GM18517 (cell line): ENCODE measurements at regions not wholly inside any gene's neighbourhood (a gene's known extent, or its start where the extent isn't known, plus 50 kb on each side); places are given as distances from the start of the nearest gene placed in this dataset.
"Not testable (repeated sequence)": the region's sequence is repeated elsewhere in the genome, so short reads cannot be mapped to it uniquely, and the experiment has no call there.

ENCODE experiments used
- ATAC-seq: cut with Tn5 transposase; IDR thresholded peaks from one replicate; pipeline ENCODE4 v1.9.1; 2021; ENCODE audit warnings: mild to moderate bottlenecking, moderate library complexity; ENCODE audit not compliant: unreplicated experiment

DNA sequence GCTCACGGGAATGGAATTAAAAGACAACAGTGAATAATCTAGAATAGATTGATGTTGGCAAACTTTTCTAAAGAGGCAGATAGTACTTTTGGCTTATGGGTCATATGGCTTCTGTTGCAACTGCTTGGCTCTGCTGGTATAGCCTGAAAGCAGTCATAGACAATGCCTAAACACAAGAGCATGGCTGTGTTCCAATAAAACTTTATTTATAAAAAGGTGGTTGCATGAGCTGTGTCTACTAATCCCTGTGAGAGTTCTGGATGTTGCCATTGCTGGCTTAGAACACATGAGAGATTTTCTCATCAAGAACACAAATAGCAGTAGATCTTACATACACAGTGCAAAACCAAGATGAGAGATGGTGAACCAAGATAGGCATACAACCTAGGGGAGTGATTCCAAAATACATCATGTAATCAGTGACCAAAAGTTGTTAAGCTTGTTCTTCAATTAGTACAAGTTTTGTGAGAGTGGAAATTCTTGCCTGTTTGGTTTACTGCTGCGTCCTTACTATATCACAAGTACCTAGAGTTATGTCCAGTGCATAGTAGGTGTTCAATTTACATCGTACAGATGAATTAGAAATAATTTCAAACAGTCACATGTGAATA lies 380.0 kb downstream of the METTL4 start:
- ATAC-seq = no peak

- ATAC-seq = no peak
These were observed 378.7 kb downstream of the METTL4 start for GRCh38 chr18:2192562-2192961.

DNA sequence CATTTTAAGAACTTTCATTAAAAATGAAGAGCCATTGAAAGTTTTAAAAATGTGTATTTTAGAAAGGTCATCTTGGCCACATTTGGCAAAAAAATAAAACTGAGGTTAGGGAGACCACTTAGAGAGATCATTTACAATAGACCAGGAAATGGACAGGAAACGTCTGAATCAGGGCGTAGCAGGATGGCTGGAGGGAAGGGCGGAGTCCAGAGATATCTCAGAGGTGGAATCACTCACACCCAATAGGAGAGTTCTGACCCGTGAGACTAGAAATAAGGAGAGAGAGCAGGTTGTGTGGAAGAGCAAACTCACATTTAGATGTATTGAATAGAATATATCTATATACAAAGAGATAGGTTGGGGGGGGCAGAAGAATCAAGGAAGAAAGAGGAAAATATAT lies 373.4 kb downstream of the METTL4 start:
- ATAC-seq = no peak

- ATAC-seq = no peak
These were observed 372.2 kb downstream of the METTL4 start for GRCh38 chr18:2199060-2199459.

GRCh38 chr18:2201036-2201600 lies 370.2 kb downstream of the METTL4 start:
- ATAC-seq = no peak

DNA sequence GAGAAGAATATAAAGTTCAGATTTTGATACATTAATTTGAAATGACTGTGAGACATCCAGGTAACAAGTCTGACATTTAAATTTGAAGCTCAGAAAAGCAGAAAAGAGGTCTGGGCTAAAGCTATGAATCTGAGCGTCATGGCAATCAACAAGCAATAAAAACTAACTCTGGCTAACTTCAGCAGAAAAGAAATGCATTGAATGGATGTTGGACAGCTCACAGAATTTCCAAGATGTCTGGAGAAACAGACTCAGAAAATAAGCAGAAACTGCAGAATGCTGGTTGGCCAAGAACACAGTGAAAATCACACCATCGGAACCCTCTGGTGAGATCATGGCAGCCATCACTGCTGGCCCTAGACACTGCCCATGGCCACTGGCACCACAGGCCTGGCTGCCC lies 366.6 kb downstream of the METTL4 start:
- ATAC-seq = no peak

DNA sequence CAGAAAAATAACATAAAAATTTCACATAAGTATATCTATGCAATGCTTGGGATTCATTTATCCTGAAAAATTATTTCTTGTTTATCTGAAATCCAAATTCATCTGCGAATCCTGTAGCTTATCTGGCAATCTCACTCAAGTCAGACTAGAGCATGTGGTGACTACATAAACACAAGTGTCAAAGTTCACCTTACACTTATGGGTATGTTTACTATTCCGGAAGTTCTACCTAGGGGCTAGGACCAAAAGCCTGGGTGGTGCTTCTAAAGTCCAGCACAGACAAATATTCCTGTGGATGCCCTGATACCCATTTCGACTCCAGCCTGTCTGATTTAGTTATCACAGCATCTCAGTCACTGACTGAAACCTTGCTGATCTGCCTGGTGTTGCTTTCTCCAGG lies 364.0 kb downstream of the METTL4 start:
- ATAC-seq = no peak

- ATAC-seq = no peak
These were observed 358.6 kb downstream of the METTL4 start for GRCh38 chr18:2212598-2213205.

DNA sequence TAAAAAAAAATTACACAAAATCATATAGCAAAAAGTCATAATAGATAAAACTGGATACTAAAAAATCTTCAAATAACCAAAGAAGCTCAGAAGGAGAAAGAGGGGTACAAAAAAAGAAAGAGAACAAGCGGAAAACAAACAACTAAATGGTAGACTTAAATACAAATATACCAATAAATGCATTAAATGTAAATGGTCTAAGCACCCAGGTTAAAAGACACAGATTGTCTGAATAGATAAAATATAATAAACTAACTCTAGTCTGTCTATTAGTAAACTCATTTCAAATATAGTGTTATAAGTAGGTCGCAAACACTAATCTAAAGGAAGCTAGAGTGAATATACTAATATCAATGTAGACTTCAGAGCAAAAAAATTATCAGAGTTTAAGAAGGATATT lies 357.4 kb downstream of the METTL4 start:
- no peak for ATAC-seq

- no peak for ATAC-seq
These were observed 353.9 kb downstream of the METTL4 start for GRCh38 chr18:2217356-2217755.

GRCh38 chr18:2218101-2218500 lies 353.2 kb downstream of the METTL4 start:
- ATAC-seq = no peak

DNA sequence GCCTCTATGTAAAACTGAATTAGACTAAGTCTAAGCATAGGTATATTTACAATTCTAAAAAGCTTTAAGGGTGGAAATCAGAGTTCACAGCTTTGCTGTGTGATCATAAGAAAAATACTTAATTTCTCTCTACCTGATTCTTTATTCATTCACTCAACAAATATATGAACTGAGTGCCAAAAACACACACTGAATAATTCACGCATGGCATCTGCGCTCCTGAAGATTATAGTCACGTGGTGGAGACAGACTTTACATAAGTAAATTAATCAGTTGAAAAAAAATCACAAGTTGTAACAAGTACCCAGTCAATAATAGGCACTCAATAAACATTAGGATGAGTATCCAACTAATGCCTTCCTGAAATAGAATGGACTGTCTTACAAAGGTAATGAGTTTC lies 351.6 kb downstream of the METTL4 start:
- no peak for ATAC-seq

- no peak for ATAC-seq
These were observed 348.8 kb downstream of the METTL4 start for GRCh38 chr18:2222270-2223185.

DNA sequence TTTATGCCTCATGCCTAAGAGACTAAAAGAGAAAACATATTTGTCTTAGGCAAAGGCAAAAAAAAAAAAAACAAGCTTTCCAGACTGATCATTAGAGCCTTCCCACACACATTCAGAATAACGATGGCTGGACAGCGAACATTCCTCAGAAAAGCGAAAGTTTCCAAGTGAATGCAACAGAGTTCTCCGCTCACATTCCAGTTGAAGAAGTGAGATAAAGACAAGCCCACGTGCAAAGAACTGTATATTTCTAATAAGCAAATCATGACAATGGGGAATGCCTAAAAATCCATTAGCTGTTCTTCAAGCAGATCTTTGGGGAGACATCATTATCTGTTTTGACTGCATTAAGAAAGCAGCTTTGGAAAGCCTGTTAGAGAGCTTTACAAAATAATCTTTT lies 347.9 kb downstream of the METTL4 start:
- no peak for ATAC-seq

GRCh38 chr18:2223849-2224248 lies 347.5 kb downstream of the METTL4 start:
- ATAC-seq = no peak

- no peak for ATAC-seq
These were observed 335.1 kb downstream of the METTL4 start for GRCh38 chr18:2236232-2236631.

- ATAC-seq = no peak
These were observed 333.6 kb downstream of the METTL4 start for GRCh38 chr18:2237706-2238105.

- no peak for ATAC-seq
These were observed 331.0 kb downstream of the METTL4 start for GRCh38 chr18:2240311-2240705.

DNA sequence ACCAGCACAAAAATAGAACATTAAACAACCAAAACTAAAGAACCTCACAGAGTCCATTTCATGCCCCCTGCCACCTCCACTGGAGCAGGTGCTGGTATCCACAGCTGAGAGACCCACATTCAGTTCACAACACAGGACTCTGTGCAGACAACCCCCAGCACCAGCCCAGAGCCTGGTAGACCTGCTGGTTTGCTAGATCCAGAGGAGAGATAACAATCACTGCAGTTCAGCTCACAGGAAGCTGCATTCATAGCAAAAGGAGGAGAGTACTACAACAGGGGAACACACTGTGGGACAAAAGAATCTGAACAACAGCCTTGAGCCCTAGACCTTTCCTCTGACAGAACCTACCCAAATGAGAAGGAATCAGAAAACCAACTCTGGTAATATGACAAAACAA lies 326.7 kb downstream of the METTL4 start:
- no peak for ATAC-seq

DNA sequence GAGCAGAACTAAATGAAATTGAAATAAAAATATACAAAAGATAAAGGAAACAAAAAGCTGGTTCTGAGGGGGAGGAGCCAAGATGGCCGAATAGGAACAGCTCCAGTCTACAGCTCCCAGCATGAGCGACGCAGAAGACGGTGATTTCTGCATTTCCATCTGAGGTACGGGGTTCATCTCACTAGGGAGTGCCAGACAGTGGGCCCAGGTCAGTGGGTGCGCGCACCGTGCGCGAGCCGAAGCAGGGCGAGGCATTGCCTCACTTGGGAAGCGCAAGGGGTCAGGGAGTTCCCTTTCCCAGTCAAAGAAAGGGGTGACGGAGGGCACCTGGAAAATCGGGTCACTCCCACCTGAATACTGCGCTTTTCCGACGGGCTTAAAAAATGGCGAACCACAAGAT lies 324.2 kb downstream of the METTL4 start:
- ATAC-seq = not testable (repeated sequence)

- ATAC-seq = no peak
These were observed 316.3 kb downstream of the METTL4 start for GRCh38 chr18:2254977-2255376.

GRCh38 chr18:2256577-2256976 lies 314.7 kb downstream of the METTL4 start:
- ATAC-seq = no peak
